MM.1S (cell line): ENCODE measurements at regions not wholly inside any gene's neighbourhood (a gene's known extent, or its start where the extent isn't known, plus 50 kb on each side); places are given as distances from the start of the nearest gene placed in this dataset.

Experiments used
- DNase-seq: peaks from one replicate; pipeline ENCODE4 v3.0.0-alpha.2; 2015
- H2AFZ ChIP-seq: fragments of 300-600 bp; sonication (generic); 2 replicates; pipeline ENCODE4 v1.6.0; 2016; ENCODE audit warnings: antibody characterized with exemption, low read length
- H3F3A ChIP-seq: fragments of 300-600 bp; sonication (generic); 2 replicates; pipeline ENCODE4 v1.6.1; 2016; ENCODE audit warnings: mild to moderate bottlenecking, antibody characterized with exemption, low read length, moderate library complexity, mixed read lengths; ENCODE audit not compliant: insufficient read depth
- H3K27ac ChIP-seq: fragments of 300-600 bp; sonication (generic); 2 replicates; pipeline ENCODE4 v1.5.1; 2016; ENCODE audit warnings: mild to moderate bottlenecking, low read length
- H3K27me3 ChIP-seq: fragments of 300-600 bp; sonication (generic); replicated peaks from 2 replicates; pipeline ENCODE4 v1.6.0; 2016; ENCODE audit warnings: low read length; ENCODE audit not compliant: insufficient read depth
- H3K36me3 ChIP-seq: fragments of 300-600 bp; sonication (generic); replicated peaks from 2 replicates; pipeline ENCODE4 v1.6.1; 2016; ENCODE audit warnings: mild to moderate bottlenecking, low read length, mixed read lengths; ENCODE audit not compliant: insufficient read depth
- H3K4me1 ChIP-seq: fragments of 300-600 bp; sonication (generic); 2 replicates; pipeline ENCODE4 v1.6.1; 2016; ENCODE audit warnings: low read length, mixed read lengths
- H3K4me2 ChIP-seq: fragments of 300-600 bp; sonication (generic); 2 replicates; pipeline ENCODE4 v1.6.0; 2016; ENCODE audit warnings: low read depth, low read length
- H3K4me3 ChIP-seq: fragments of 300-600 bp; sonication (generic); 2 replicates; pipeline ENCODE4 v1.5.1; 2016; ENCODE audit warnings: low read length, mixed read lengths
- H3K79me2 ChIP-seq: fragments of 300-600 bp; sonication (generic); 2 replicates; pipeline ENCODE4 v1.6.1; 2016; ENCODE audit warnings: mixed run types, low read length, mixed read lengths
- H3K9ac ChIP-seq: fragments of 300-600 bp; sonication (generic); 2 replicates; pipeline ENCODE4 v1.6.1; 2016; ENCODE audit warnings: low read length, mixed read lengths
- H3K9me2 ChIP-seq: fragments of 300-600 bp; sonication (generic); replicated peaks from 2 replicates; pipeline ENCODE4 v1.6.1; 2016; ENCODE audit warnings: mild to moderate bottlenecking, low read length, mixed read lengths; ENCODE audit not compliant: insufficient read depth
- H3K9me3 ChIP-seq: fragments of 300-600 bp; sonication (generic); replicated peaks from 2 replicates; pipeline ENCODE4 v1.6.1; 2016; ENCODE audit warnings: mild to moderate bottlenecking, low read length, mixed read lengths; ENCODE audit not compliant: insufficient read depth
- H4K20me1 ChIP-seq: fragments of 300-600 bp; sonication (generic); 2 replicates; pipeline ENCODE4 v1.6.1; 2016; ENCODE audit warnings: mild to moderate bottlenecking, low read length, moderate library complexity, mixed read lengths; ENCODE audit not compliant: insufficient read depth
- CTCF ChIP-seq: fragments of 300-600 bp; sonication (generic); IDR thresholded peaks from 2 replicates; pipeline ENCODE4 v1.5.1; 2016; ENCODE audit warnings: antibody characterized with exemption, low read length, mixed read lengths
- EZH2 ChIP-seq: fragments of 300-600 bp; sonication (generic); optimal IDR thresholded peaks from 2 replicates; pipeline ENCODE3; 2017; ENCODE audit warnings: low read depth, mild to moderate bottlenecking, antibody characterized with exemption, low read length, mixed read lengths
- EZH2phosphoT487 ChIP-seq: fragments of 300-600 bp; sonication (generic); IDR thresholded peaks from 2 replicates; pipeline ENCODE4 v1.6.1; 2018; ENCODE audit warnings: antibody characterized with exemption, low read length

- H3K36me3 ChIP-seq: no peaks in the 10 kb centered on the region
- no peaks in the 10 kb centered on the region for H3F3A ChIP-seq
- H3K4me1 ChIP-seq: no peaks in the 10 kb centered on the region
- H4K20me1 ChIP-seq: no peaks in the 10 kb centered on the region
- H3K9me3 ChIP-seq: no peaks in the 10 kb centered on the region
- no peak for DNase-seq
- no peaks in the 10 kb centered on the region for H3K79me2 ChIP-seq
- no peak overlapping the region for H3K27ac ChIP-seq
- no peak overlapping the region for H2AFZ ChIP-seq
- H3K4me3 ChIP-seq: no peak overlapping the region
- H3K9ac ChIP-seq: no peak overlapping the region
- no peaks in the 10 kb centered on the region for H3K9me2 ChIP-seq
- H3K27me3 ChIP-seq: no peaks in the 10 kb centered on the region
- TF ChIP-seq EZH2phosphoT487 (no peak), CTCF (no peak), EZH2 (no peak)
- H3K4me2 ChIP-seq: no peak overlapping the region
Measured at GRCh38 chrX:66766318-66766717, 127.4 kb upstream of the EDA2R start.

- Histone ChIP-seq H3K36me3 (no peaks in the 10 kb centered on the region), H3K9me3 (no peaks in the 10 kb centered on the region), H3K79me2 (no peaks in the 10 kb centered on the region), H3K4me3 (no peak overlapping the region), H3K9me2 (no peaks in the 10 kb centered on the region), H3K27ac (no peak overlapping the region), H3K27me3 (no peaks in the 10 kb centered on the region), H3K4me2 (no peak overlapping the region), H3F3A (no peaks in the 10 kb centered on the region), H2AFZ (no peak overlapping the region), H4K20me1 (no peaks in the 10 kb centered on the region), H3K4me1 (peaks cover 26% of the 10 kb centered on the region), H3K9ac (no peak overlapping the region)
- peak; percentile 11 for DNase-seq
- peak; percentile 29 for TF ChIP-seq CTCF
- no peak for TF ChIP-seq EZH2phosphoT487
Measured at GRCh38 chrX:66760651-66761050, 121.8 kb upstream of the EDA2R start.

GRCh38 chrX:66756717-66757116 is 117.8 kb upstream of the EDA2R start:
- H2AFZ ChIP-seq: 0 out of 2 replicates have a peak overlapping the region, but pooled peaks have one; percentile 26
- H3K27ac ChIP-seq: 0 out of 2 replicates have a peak overlapping the region, but pooled peaks have one; percentile 18
- H3K9me2 ChIP-seq: no peaks in the 10 kb centered on the region
- H3K4me1 ChIP-seq: peaks cover 30% of the 10 kb centered on the region
- TF ChIP-seq EZH2: no peak
- TF ChIP-seq EZH2phosphoT487: no peak
- TF ChIP-seq CTCF: no peak
- no peaks in the 10 kb centered on the region for H3F3A ChIP-seq
- no peaks in the 10 kb centered on the region for H3K27me3 ChIP-seq
- H3K9ac ChIP-seq: no peak overlapping the region
- peak; percentile 9 for DNase-seq
- H4K20me1 ChIP-seq: no peaks in the 10 kb centered on the region
- H3K4me2 ChIP-seq: no peak overlapping the region
- no peak overlapping the region for H3K4me3 ChIP-seq
- no peaks in the 10 kb centered on the region for H3K36me3 ChIP-seq
- H3K79me2 ChIP-seq: no peaks in the 10 kb centered on the region
- H3K9me3 ChIP-seq: no peaks in the 10 kb centered on the region
